K562 (cell line): ENCODE measurements at regions not wholly inside any gene's neighbourhood (a gene's known extent, or its start where the extent isn't known, plus 50 kb on each side); places are given as distances from the start of the nearest gene placed in this dataset.
A peak's percentile ranks its signal among the peaks of the same experiment; 100 is the strongest.

Source experiments
- ARNT ChIP-seq, 2 experiments: fragments of 450-650 bp; IDR thresholded peaks; 2 replicates each; pipeline ENCODE4 v1.6.1; 2016; ENCODE audit warnings: mild to moderate bottlenecking in 1 of 2
- FOXA3 ChIP-seq, 2 experiments: fragments of 450-650 bp in 1 of 2; sonication (generic) in 1 of 2; formaldehyde crosslinking; IDR thresholded peaks in 1 of 2; conservative IDR thresholded peaks in 1 of 2; 2 replicates each; pipeline versions ENCODE4 v1.4.0 to v1.8.0; 2020 to 2022; ENCODE audit warnings: mild to moderate bottlenecking in 2 of 2, missing genetic modification reagents in 1 of 2
- KDM2B ChIP-seq: fragments of 250-450 bp; sonication (Bioruptor Pico); IDR thresholded peaks from 2 replicates; pipeline ENCODE4 v1.8.0; 2021; ENCODE audit warnings: mild to moderate bottlenecking, moderate library complexity
- TRIM24 ChIP-seq, 2 experiments: fragments of 450-650 bp; IDR thresholded peaks; 2 replicates each; pipeline ENCODE4 v1.6.1; 2016
- WHSC1 ChIP-seq: IDR thresholded peaks from one replicate; pipeline ENCODE4 v1.6.1; 2012; ENCODE audit warnings: low read length, control low read depth, inconsistent platforms
- ZNF12 ChIP-seq: sonication (generic); formaldehyde crosslinking; IDR thresholded peaks from 2 replicates; pipeline ENCODE4 v1.4.0; 2020; ENCODE audit warnings: mild to moderate bottlenecking, missing genetic modification reagents
- TF ChIP-seq, protein P1 (sequence below): fragments of 150-350 bp; conservative IDR thresholded peaks from 2 replicates; pipeline ENCODE4 v1.6.1; 2014; ENCODE audit warnings: low read length

- TF ChIP-seq TRIM24 (IDR thresholded peaks at IDR 0.05) (peak in 1 of 2 experiments; percentile 26; a peak in 2 of 4 replicates), ZNF12 (CRISPR knock-in tag) (no peak), WHSC1 (no peak), KDM2B (CRISPR knock-in tag) (0 out of 2 replicates have a peak, but pooled peaks have one; percentile 59), FOXA3 (CRISPR knock-in tag; conservative IDR thresholded peaks at IDR 0.05 in 1 of 2, IDR thresholded peaks at IDR 0.05 in 1 of 2) (0 out of 4 replicates have a peak, but pooled peaks of 1 of the 2 experiments have one; percentile 64), ARNT (IDR thresholded peaks at IDR 0.05) (peak; percentile 82 to 95)
- TF ChIP-seq, protein P1, sequence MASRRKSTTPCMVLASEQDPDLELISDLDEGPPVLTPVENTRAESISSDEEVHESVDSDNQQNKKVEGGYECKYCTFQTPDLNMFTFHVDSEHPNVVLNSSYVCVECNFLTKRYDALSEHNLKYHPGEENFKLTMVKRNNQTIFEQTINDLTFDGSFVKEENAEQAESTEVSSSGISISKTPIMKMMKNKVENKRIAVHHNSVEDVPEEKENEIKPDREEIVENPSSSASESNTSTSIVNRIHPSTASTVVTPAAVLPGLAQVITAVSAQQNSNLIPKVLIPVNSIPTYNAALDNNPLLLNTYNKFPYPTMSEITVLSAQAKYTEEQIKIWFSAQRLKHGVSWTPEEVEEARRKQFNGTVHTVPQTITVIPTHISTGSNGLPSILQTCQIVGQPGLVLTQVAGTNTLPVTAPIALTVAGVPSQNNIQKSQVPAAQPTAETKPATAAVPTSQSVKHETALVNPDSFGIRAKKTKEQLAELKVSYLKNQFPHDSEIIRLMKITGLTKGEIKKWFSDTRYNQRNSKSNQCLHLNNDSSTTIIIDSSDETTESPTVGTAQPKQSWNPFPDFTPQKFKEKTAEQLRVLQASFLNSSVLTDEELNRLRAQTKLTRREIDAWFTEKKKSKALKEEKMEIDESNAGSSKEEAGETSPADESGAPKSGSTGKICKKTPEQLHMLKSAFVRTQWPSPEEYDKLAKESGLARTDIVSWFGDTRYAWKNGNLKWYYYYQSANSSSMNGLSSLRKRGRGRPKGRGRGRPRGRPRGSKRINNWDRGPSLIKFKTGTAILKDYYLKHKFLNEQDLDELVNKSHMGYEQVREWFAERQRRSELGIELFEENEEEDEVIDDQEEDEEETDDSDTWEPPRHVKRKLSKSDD = peak; percentile 64
Measured at GRCh38 chr6:28838289-28838633, 85.5 kb downstream of the TRIM27 start (continued).
